ENCODE measurements at regions not wholly inside any gene's neighbourhood (a gene's known extent, or its start where the extent isn't known, plus 50 kb on each side); places are given as distances from the start of the nearest gene placed in this dataset.

GRCh38 chr21:28539623-28539988 is 453.1 kb downstream of the LTN1 start:
- no peak for TF ChIP-seq CTCF (IDR thresholded peaks at IDR 0.05)
- TF ChIP-seq POLR2A (IDR thresholded peaks at IDR 0.05): no peak
